GM23338 (cell line): ENCODE measurements at regions not wholly inside any gene's neighbourhood (a gene's known extent, or its start where the extent isn't known, plus 50 kb on each side); places are given as distances from the start of the nearest gene placed in this dataset.

Experiments used
- CREB1 ChIP-seq: fragments of 250-450 bp; sonication (Bioruptor Pico); IDR thresholded peaks from 2 replicates; pipeline ENCODE4 v1.5.0; 2020; ENCODE audit warnings: low read depth, mild to moderate bottlenecking, moderate library complexity
- EZH2 ChIP-seq: fragments of 200-600 bp; sonication (generic); IDR thresholded peaks from one replicate; pipeline ENCODE4 v1.8.0; 2017; ENCODE audit warnings: antibody characterized with exemption, mild to moderate bottlenecking, low read depth; ENCODE audit not compliant: unreplicated experiment
- EZH2phosphoT487 ChIP-seq: fragments of 200-600 bp; sonication (generic); IDR thresholded peaks from one replicate; pipeline ENCODE4 v1.8.1; 2018; ENCODE audit warnings: antibody characterized with exemption; ENCODE audit not compliant: unreplicated experiment
- JUNB ChIP-seq: IDR thresholded peaks from one replicate; pipeline ENCODE4 v1.6.1; 2016; ENCODE audit warnings: antibody characterized with exemption; ENCODE audit not compliant: unreplicated experiment
- POLR2AphosphoS5 ChIP-seq: IDR thresholded peaks from 2 replicates; pipeline ENCODE4 v1.6.1; 2016; ENCODE audit warnings: antibody characterized with exemption, low read depth
- STAT1 ChIP-seq: IDR thresholded peaks from one replicate; pipeline ENCODE4 v1.6.1; 2016; ENCODE audit warnings: antibody characterized with exemption; ENCODE audit not compliant: unreplicated experiment
- ZNF114 ChIP-seq: fragments of 250-450 bp; sonication (Bioruptor Pico); IDR thresholded peaks from 2 replicates; pipeline ENCODE4 v1.5.0; 2020; ENCODE audit warnings: mild to moderate bottlenecking, moderate library complexity
- ZNF331 ChIP-seq: fragments of 250-450 bp; sonication (Bioruptor Pico); IDR thresholded peaks from 2 replicates; pipeline ENCODE4 v1.5.0; 2020; ENCODE audit warnings: low read depth, mild to moderate bottlenecking, moderate library complexity
- TF ChIP-seq, protein P1 (sequence below), 2 experiments: fragments of 200-600 bp in 1 of 2; sonication (generic) in 1 of 2; conservative IDR thresholded peaks; 2 replicates each; pipeline versions ENCODE4 v1.5.1 to v1.6.1; 2016 to 2017; ENCODE audit warnings: antibody characterized with exemption in 2 of 2, low read depth in 2 of 2, mild to moderate bottlenecking in 2 of 2, moderate library complexity in 1 of 2
- TF ChIP-seq, protein P2 (sequence below): IDR thresholded peaks from one replicate; pipeline ENCODE4 v1.6.1; 2018; ENCODE audit warnings: antibody characterized with exemption; ENCODE audit not compliant: unreplicated experiment
- TF ChIP-seq, protein P3 (sequence below): fragments of 250-450 bp; sonication (Bioruptor Pico); IDR thresholded peaks from 2 replicates; pipeline ENCODE4 v1.5.0; 2020; ENCODE audit warnings: mild to moderate bottlenecking, moderate library complexity
- TF ChIP-seq, protein P4 (sequence below): IDR thresholded peaks from 2 replicates; pipeline ENCODE4 v1.6.1; 2016; ENCODE audit warnings: antibody characterized with exemption

DNA sequence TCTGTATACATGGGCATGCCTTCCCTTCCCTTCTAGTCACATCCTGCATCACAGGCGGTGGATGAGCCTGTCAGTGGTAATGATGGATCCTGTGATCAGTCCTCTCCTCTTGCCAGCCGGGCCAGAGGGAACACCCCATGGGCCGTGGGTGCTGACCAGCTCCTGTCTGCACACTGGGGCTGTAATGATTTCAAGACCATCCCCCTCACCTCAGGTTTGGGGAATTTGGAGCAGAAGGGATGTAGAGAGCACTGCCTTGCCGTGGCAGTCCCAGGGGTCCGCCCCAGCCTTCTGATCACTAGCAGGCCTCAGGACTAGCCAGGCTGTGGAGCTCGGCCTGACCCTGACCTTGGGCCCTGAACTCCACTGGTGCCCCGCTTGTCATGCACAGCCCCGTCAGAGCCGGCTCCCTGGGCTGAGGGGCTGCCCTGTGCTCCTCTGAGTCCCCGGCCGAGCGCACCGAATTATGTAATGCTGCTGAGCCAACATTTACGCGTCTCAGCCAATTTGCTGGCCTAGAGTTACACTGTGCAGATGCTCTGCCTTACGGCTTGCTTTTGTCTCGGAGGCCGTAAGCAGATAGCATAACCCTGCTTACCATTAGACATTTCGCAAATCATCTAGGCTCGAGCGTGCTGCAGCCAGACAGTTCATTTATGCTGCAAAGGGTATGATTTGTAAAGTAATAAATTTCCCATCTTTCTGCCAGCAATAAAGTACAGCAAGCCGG lies 155.3 kb downstream of the MACROH2A1 start:
- TF ChIP-seq, protein P1, sequence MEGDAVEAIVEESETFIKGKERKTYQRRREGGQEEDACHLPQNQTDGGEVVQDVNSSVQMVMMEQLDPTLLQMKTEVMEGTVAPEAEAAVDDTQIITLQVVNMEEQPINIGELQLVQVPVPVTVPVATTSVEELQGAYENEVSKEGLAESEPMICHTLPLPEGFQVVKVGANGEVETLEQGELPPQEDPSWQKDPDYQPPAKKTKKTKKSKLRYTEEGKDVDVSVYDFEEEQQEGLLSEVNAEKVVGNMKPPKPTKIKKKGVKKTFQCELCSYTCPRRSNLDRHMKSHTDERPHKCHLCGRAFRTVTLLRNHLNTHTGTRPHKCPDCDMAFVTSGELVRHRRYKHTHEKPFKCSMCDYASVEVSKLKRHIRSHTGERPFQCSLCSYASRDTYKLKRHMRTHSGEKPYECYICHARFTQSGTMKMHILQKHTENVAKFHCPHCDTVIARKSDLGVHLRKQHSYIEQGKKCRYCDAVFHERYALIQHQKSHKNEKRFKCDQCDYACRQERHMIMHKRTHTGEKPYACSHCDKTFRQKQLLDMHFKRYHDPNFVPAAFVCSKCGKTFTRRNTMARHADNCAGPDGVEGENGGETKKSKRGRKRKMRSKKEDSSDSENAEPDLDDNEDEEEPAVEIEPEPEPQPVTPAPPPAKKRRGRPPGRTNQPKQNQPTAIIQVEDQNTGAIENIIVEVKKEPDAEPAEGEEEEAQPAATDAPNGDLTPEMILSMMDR (conservative IDR thresholded peaks at IDR 0.05; ENCODE audit: low read depth in 2 of 2): no peak
- no peak for TF ChIP-seq POLR2AphosphoS5
- TF ChIP-seq EZH2phosphoT487: no peak
- TF ChIP-seq ZNF114 (CRISPR knock-in tag): no peak
- TF ChIP-seq JUNB: no peak
- TF ChIP-seq, protein P2, sequence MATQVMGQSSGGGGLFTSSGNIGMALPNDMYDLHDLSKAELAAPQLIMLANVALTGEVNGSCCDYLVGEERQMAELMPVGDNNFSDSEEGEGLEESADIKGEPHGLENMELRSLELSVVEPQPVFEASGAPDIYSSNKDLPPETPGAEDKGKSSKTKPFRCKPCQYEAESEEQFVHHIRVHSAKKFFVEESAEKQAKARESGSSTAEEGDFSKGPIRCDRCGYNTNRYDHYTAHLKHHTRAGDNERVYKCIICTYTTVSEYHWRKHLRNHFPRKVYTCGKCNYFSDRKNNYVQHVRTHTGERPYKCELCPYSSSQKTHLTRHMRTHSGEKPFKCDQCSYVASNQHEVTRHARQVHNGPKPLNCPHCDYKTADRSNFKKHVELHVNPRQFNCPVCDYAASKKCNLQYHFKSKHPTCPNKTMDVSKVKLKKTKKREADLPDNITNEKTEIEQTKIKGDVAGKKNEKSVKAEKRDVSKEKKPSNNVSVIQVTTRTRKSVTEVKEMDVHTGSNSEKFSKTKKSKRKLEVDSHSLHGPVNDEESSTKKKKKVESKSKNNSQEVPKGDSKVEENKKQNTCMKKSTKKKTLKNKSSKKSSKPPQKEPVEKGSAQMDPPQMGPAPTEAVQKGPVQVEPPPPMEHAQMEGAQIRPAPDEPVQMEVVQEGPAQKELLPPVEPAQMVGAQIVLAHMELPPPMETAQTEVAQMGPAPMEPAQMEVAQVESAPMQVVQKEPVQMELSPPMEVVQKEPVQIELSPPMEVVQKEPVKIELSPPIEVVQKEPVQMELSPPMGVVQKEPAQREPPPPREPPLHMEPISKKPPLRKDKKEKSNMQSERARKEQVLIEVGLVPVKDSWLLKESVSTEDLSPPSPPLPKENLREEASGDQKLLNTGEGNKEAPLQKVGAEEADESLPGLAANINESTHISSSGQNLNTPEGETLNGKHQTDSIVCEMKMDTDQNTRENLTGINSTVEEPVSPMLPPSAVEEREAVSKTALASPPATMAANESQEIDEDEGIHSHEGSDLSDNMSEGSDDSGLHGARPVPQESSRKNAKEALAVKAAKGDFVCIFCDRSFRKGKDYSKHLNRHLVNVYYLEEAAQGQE: no peak
- TF ChIP-seq EZH2: no peak
- TF ChIP-seq, protein P3, sequence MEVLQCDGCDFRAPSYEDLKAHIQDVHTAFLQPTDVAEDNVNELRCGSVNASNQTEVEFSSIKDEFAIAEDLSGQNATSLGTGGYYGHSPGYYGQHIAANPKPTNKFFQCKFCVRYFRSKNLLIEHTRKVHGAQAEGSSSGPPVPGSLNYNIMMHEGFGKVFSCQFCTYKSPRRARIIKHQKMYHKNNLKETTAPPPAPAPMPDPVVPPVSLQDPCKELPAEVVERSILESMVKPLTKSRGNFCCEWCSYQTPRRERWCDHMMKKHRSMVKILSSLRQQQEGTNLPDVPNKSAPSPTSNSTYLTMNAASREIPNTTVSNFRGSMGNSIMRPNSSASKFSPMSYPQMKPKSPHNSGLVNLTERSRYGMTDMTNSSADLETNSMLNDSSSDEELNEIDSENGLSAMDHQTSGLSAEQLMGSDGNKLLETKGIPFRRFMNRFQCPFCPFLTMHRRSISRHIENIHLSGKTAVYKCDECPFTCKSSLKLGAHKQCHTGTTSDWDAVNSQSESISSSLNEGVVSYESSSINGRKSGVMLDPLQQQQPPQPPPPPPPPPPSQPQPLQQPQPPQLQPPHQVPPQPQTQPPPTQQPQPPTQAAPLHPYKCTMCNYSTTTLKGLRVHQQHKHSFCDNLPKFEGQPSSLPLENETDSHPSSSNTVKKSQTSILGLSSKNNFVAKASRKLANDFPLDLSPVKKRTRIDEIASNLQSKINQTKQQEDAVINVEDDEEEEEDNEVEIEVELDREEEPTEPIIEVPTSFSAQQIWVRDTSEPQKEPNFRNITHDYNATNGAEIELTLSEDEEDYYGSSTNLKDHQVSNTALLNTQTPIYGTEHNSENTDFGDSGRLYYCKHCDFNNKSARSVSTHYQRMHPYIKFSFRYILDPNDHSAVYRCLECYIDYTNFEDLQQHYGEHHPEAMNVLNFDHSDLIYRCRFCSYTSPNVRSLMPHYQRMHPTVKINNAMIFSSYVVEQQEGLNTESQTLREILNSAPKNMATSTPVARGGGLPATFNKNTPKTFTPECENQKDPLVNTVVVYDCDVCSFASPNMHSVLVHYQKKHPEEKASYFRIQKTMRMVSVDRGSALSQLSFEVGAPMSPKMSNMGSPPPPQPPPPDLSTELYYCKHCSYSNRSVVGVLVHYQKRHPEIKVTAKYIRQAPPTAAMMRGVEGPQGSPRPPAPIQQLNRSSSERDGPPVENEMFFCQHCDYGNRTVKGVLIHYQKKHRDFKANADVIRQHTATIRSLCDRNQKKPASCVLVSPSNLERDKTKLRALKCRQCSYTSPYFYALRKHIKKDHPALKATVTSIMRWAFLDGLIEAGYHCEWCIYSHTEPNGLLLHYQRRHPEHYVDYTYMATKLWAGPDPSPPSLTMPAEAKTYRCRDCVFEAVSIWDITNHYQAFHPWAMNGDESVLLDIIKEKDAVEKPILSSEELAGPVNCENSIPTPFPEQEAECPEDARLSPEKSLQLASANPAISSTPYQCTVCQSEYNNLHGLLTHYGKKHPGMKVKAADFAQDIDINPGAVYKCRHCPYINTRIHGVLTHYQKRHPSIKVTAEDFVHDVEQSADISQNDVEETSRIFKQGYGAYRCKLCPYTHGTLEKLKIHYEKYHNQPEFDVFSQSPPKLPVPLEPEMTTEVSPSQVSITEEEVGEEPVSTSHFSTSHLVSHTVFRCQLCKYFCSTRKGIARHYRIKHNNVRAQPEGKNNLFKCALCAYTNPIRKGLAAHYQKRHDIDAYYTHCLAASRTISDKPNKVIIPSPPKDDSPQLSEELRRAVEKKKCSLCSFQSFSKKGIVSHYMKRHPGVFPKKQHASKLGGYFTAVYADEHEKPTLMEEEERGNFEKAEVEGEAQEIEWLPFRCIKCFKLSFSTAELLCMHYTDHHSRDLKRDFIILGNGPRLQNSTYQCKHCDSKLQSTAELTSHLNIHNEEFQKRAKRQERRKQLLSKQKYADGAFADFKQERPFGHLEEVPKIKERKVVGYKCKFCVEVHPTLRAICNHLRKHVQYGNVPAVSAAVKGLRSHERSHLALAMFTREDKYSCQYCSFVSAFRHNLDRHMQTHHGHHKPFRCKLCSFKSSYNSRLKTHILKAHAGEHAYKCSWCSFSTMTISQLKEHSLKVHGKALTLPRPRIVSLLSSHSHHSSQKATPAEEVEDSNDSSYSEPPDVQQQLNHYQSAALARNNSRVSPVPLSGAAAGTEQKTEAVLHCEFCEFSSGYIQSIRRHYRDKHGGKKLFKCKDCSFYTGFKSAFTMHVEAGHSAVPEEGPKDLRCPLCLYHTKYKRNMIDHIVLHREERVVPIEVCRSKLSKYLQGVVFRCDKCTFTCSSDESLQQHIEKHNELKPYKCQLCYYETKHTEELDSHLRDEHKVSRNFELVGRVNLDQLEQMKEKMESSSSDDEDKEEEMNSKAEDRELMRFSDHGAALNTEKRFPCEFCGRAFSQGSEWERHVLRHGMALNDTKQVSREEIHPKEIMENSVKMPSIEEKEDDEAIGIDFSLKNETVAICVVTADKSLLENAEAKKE (CRISPR knock-in tag): no peak
- TF ChIP-seq ZNF331 (CRISPR knock-in tag): no peak
- TF ChIP-seq, protein P4, sequence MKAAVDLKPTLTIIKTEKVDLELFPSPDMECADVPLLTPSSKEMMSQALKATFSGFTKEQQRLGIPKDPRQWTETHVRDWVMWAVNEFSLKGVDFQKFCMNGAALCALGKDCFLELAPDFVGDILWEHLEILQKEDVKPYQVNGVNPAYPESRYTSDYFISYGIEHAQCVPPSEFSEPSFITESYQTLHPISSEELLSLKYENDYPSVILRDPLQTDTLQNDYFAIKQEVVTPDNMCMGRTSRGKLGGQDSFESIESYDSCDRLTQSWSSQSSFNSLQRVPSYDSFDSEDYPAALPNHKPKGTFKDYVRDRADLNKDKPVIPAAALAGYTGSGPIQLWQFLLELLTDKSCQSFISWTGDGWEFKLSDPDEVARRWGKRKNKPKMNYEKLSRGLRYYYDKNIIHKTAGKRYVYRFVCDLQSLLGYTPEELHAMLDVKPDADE: no peak
- no peak for TF ChIP-seq STAT1
- TF ChIP-seq CREB1: no peak
